Duodenal mucosa (tissue), 2 donors: ENCODE measurements at regions not wholly inside any gene's neighbourhood (a gene's known extent, or its start where the extent isn't known, plus 50 kb on each side); places are given as distances from the start of the nearest gene placed in this dataset.
"Not testable (repeated sequence)": the region's sequence is repeated elsewhere in the genome, so short reads cannot be mapped to it uniquely, and the experiment has no call there.

Experiments
- H3K27ac ChIP-seq: one replicate; pipeline ENCODE4 v1.7.0; 2013; ENCODE audit warnings: low read depth, low read length
- H3K27me3 ChIP-seq, 2 donors: one replicate each; pipeline ENCODE4 v1.7.0; 2013; ENCODE audit warnings: low read length in 2 of 2, control low read depth in 1 of 2; ENCODE audit not compliant: insufficient read depth in 2 of 2, control insufficient read depth in 1 of 2
- H3K36me3 ChIP-seq, 2 donors: one replicate each; pipeline ENCODE4 v1.7.0; 2013; ENCODE audit warnings: low read length in 2 of 2, control low read depth in 1 of 2; ENCODE audit not compliant: insufficient read depth in 2 of 2, control insufficient read depth in 1 of 2
- H3K4me1 ChIP-seq, 2 donors: one replicate each; pipeline ENCODE4 v1.7.0; 2013; ENCODE audit warnings: low read length in 2 of 2, control low read depth in 1 of 2; ENCODE audit not compliant: insufficient read depth in 2 of 2, control insufficient read depth in 1 of 2
- H3K4me3 ChIP-seq, 2 donors: one replicate each; pipeline ENCODE4 v1.7.0; 2013; ENCODE audit warnings: low read length in 2 of 2, low read depth in 1 of 2
- H3K9ac ChIP-seq, 2 donors: one replicate each; pipeline ENCODE4 v1.7.0; 2013; ENCODE audit warnings: low read length in 2 of 2, low read depth in 1 of 2
- H3K9me3 ChIP-seq, 2 donors: one replicate each; pipeline ENCODE4 v1.7.0; 2013; ENCODE audit warnings: low read length in 2 of 2, control low read depth in 1 of 2; ENCODE audit not compliant: control insufficient read depth in 1 of 2

DNA sequence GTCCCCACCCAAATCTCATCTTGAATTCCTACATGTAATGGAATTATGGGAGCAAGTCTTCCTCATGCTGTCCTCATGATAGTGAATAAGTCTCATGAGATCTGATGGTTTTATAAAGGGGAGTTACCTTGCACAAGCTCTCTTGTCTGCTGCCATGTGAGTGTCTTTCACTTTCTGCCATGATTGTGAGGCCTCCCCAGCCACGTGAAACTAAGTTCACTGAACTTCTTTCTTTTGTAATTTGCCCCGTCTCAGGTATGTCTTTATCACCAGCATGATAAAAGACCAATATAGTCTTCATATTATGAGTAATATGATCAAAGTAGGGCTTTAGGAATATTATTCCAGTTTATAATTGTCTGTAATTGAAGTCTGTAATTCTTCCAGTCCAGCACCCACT is 86.3 kb upstream of the ANO5 start:
- Histone ChIP-seq H3K9me3 (no peaks in the 10 kb centered on the region), H3K36me3 (no peaks in the 10 kb centered on the region), H3K27ac (no peak overlapping the region), H3K9ac (no peak overlapping the region), H3K4me1 (no peaks in the 10 kb centered on the region), H3K27me3 (no peaks in the 10 kb centered on the region), H3K4me3 (no peak overlapping the region)

DNA sequence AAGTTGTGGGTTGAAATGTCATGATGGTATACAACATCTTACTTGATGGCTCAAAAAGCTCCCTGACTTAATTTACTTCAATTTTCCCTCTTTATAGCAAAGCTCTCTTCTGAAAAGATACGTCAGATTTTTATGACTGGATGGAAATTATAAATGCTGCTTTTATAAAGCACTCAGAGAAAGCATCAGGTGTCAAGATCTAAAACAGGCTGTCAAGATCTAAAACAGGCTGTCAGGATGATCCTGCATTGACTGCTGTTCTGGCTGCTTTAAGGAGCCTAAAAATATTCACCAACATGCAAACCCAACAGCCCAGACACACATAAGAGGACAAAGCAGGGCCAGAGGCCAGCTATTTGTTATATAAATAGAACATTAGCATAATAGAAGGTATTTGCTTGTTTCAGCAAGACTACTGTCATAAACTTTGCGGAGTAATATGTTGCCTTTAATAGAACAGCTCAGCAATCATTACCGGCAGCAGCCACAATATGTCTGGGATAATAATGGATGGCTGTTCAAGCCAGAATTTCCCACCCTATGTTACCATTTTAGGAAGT is 77.3 kb upstream of the ANO5 start:
- Histone ChIP-seq H3K4me1 (no peaks in the 10 kb centered on the region), H3K4me3 (no peak overlapping the region), H3K36me3 (no peaks in the 10 kb centered on the region), H3K27me3 (no peaks in the 10 kb centered on the region), H3K9me3 (no peaks in the 10 kb centered on the region), H3K27ac (no peak overlapping the region), H3K9ac (no peak overlapping the region)

DNA sequence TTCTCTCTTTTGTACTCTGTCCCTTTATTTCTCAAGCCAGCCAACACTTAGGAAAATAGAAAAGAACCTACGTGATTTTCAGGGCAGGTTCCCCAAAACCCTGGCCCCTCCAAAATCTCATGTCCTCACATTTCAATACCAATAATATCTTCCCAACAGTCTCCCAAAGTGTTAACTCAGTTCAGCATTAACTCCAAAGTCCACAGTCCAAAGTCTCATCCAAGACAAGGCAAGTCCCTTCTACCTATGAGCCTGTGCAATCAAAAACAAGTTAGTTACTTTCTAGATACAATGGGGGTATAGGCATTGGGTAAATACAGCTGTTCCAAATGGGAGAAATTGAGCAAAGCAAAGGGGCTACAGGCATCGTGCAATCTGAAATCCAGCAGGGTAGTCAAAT is 64.9 kb upstream of the ANO5 start:
- H3K36me3 ChIP-seq, H3K4me1 ChIP-seq, H3K4me3 ChIP-seq, H3K27ac ChIP-seq, H3K9ac ChIP-seq, H3K27me3 ChIP-seq, H3K9me3 ChIP-seq: not testable (repeated sequence)

DNA sequence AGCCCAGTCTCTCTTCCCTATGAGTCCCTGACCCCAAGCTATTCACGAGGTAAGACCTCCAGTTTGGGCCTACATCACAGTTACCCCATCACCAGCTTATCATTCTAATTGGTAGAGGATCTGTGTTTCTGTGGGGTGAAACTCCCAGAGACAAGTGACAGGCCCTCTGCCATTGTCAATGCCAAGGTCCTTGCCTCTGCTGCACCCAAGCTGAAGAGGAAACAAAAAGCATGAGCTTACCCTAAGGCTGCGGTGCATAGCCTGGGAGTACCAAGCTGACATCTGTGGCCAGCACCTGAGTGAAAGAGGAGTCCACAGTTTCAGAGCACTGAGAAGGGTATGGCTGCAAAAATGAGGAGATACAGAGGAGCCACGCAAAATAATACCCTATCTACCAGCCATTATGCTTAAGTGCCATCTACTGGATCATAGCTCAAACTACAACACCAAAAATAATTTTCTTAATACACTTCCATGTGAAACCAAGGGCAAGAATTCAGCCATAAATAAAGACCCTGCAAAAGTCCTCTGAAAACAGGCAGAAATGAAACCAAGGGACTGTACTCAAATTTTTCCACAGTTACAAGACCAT is 62.3 kb upstream of the ANO5 start:
- H3K27ac ChIP-seq = no peak overlapping the region
- H3K4me3 ChIP-seq = no peak overlapping the region
- H3K9me3 ChIP-seq = no peaks in the 10 kb centered on the region
- no peak overlapping the region for H3K9ac ChIP-seq
- H3K4me1 ChIP-seq = no peaks in the 10 kb centered on the region
- H3K27me3 ChIP-seq = no peaks in the 10 kb centered on the region
- H3K36me3 ChIP-seq = no peaks in the 10 kb centered on the region

DNA sequence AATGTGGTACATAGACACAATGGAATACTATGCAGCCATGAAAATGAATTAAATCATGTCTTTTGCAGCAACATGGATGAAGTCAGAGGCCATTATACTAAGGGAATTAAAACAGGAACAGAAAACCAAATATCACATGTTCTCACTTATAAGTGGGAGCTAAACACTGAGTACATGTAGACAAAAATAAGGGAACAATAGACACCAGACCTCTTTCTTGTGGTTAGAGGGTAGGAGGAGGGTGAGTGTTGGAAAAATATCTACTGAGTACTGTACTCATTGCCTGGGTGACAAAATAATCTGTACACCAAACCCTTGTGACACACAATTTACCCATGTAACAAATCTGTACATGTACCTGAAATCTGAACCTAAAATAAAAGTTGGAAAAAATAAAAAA is 59.1 kb upstream of the ANO5 start:
- Histone ChIP-seq H3K27ac (no peak overlapping the region), H3K27me3 (no peaks in the 10 kb centered on the region), H3K9me3 (no peaks in the 10 kb centered on the region), H3K9ac (no peak overlapping the region), H3K36me3 (no peaks in the 10 kb centered on the region), H3K4me1 (no peaks in the 10 kb centered on the region), H3K4me3 (no peak overlapping the region)

DNA sequence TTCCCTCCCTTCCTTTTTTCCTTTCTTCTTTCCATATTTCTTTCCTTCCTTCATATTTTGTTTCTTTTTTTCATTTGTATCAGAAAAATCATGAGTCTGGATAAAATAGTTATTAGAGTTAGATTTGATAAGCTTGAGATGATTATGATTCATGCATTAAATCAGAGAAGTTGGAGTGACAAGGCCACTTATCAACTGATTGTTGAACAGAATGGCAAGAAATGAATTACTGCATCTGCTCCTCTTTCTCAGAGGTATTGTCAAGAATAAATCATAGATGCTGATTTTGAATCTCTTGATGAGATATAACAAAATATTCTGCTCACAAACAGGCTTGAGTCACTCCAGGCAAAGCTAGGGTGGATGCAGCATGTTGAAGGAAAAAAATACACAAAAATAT is 54.6 kb upstream of the ANO5 start:
- Histone ChIP-seq H3K27ac (no peak overlapping the region), H3K36me3 (no peaks in the 10 kb centered on the region), H3K9ac (no peak overlapping the region), H3K27me3 (no peaks in the 10 kb centered on the region), H3K4me3 (no peak overlapping the region), H3K9me3 (no peaks in the 10 kb centered on the region), H3K4me1 (no peaks in the 10 kb centered on the region)
